ENCODE measurements at regions not wholly inside any gene's neighbourhood (a gene's known extent, or its start where the extent isn't known, plus 50 kb on each side); places are given as distances from the start of the nearest gene placed in this dataset.
"Not testable (repeated sequence)": the region's sequence is repeated elsewhere in the genome, so short reads cannot be mapped to it uniquely, and the experiment has no call there.

GRCh38 chr17:83201206-83202001 lies 122.0 kb downstream of the METRNL start:
- Mint-ChIP-seq H3K9me3 (no peaks in the 10 kb centered on the region), H3K27me3 (no peaks in the 10 kb centered on the region), H3K36me3 (ENCODE audit: low read depth) (no peaks in the 10 kb centered on the region), H3K27ac (peak overlapping the region; percentile 94), H3K4me1 (peaks cover 42% of the 10 kb centered on the region), H3K4me3 (no peak overlapping the region)
- peak; percentile 4 for DNase-seq
- CTCF ChIA-PET: interaction anchor here (0.5 to 4.4 kb wide), 5 partner anchors 60 to 532 kb away, joined by 3 to 14 read pairs (median 3); no protein-coding TSS in a partner anchor
- POLR2A ChIA-PET: no interaction called here

- peaks cover 42% of the 10 kb centered on the region for H3K4me1 Mint-ChIP-seq
- no peaks in the 10 kb centered on the region for H3K27me3 Mint-ChIP-seq
- ChIA-PET CTCF (interaction anchor here (1.0 to 4.4 kb wide), 6 partner anchors 118 to 533 kb away, joined by 3 to 14 read pairs (median 3); no protein-coding TSS in a partner anchor), POLR2A (no interaction called here)
- peak; percentile 5 for DNase-seq
- H3K27ac Mint-ChIP-seq: no peak overlapping the region
- no peaks in the 10 kb centered on the region for H3K36me3 Mint-ChIP-seq (ENCODE audit: low read depth)
- H3K4me3 Mint-ChIP-seq: no peak overlapping the region
- no peaks in the 10 kb centered on the region for H3K9me3 Mint-ChIP-seq
These were observed 122.9 kb downstream of the METRNL start for GRCh38 chr17:83202002-83203000.

- no peak overlapping the region for H3K4me3 Mint-ChIP-seq
- H3K4me1 Mint-ChIP-seq: peaks cover 38% of the 10 kb centered on the region
- ChIA-PET CTCF (interaction anchor here (1.0 to 4.4 kb wide), 7 partner anchors 119 to 534 kb away, joined by 3 to 14 read pairs (median 3); no protein-coding TSS in a partner anchor), POLR2A (no interaction called here)
- no peaks in the 10 kb centered on the region for H3K9me3 Mint-ChIP-seq
- H3K27me3 Mint-ChIP-seq: no peaks in the 10 kb centered on the region
- H3K36me3 Mint-ChIP-seq (ENCODE audit: low read depth): no peaks in the 10 kb centered on the region
- peak; percentile 2 for DNase-seq
- peak overlapping the region; percentile 66 for H3K27ac Mint-ChIP-seq
These were observed 123.7 kb downstream of the METRNL start for GRCh38 chr17:83203073-83203471.

GRCh38 chr17:83203472-83204221 lies 124.2 kb downstream of the METRNL start:
- peak; percentile 5 for DNase-seq
- POLR2A ChIA-PET: no interaction called here
- Mint-ChIP-seq H3K4me3 (no peak overlapping the region), H3K4me1 (peaks cover 34% of the 10 kb centered on the region), H3K27ac (peak overlapping the region; percentile 2), H3K27me3 (no peaks in the 10 kb centered on the region), H3K36me3 (ENCODE audit: low read depth) (no peaks in the 10 kb centered on the region), H3K9me3 (no peaks in the 10 kb centered on the region)
- CTCF ChIA-PET: interaction anchor here (1.2 to 1.4 kb wide), 2 partner anchors 168 to 422 kb away, joined by 4 read pairs; no protein-coding TSS in a partner anchor

GRCh38 chr17:83204230-83204725 lies 124.9 kb downstream of the METRNL start:
- no peaks in the 10 kb centered on the region for H3K27me3 Mint-ChIP-seq
- ChIA-PET POLR2A (no interaction called here), CTCF (interaction anchor here (1.2 kb wide), 1 partner anchor 422 kb away, joined by 4 read pairs; no protein-coding TSS in a partner anchor)
- peak; percentile 6 for DNase-seq
- H3K36me3 Mint-ChIP-seq (ENCODE audit: low read depth): no peaks in the 10 kb centered on the region
- H3K4me1 Mint-ChIP-seq: peaks cover 29% of the 10 kb centered on the region
- no peaks in the 10 kb centered on the region for H3K9me3 Mint-ChIP-seq
- H3K4me3 Mint-ChIP-seq: no peak overlapping the region
- H3K27ac Mint-ChIP-seq: peak overlapping the region; percentile 2

GRCh38 chr17:83204736-83205386 lies 125.5 kb downstream of the METRNL start:
- H3K4me3 Mint-ChIP-seq; H3K36me3 Mint-ChIP-seq (ENCODE audit: low read depth); POLR2A ChIA-PET; H3K9me3 Mint-ChIP-seq; H3K27me3 Mint-ChIP-seq; H3K27ac Mint-ChIP-seq: not testable (repeated sequence)
- CTCF ChIA-PET: interaction anchor here (0.7 kb wide), 1 partner anchor 277 kb away, joined by 3 read pairs; no protein-coding TSS in a partner anchor
- peaks cover 24% of the 10 kb centered on the region for H3K4me1 Mint-ChIP-seq
- peak; percentile 1 for DNase-seq

- H3K4me3 Mint-ChIP-seq; H3K9me3 Mint-ChIP-seq; H3K36me3 Mint-ChIP-seq (ENCODE audit: low read depth); H3K27ac Mint-ChIP-seq; POLR2A ChIA-PET; H3K27me3 Mint-ChIP-seq: not testable (repeated sequence)
- CTCF ChIA-PET: interaction anchor here (0.6 to 1.7 kb wide), 9 partner anchors 107 to 537 kb away, joined by 3 to 7 read pairs (median 3); no protein-coding TSS in a partner anchor
- DNase-seq: peak; percentile 46
- peaks cover 17% of the 10 kb centered on the region for H3K4me1 Mint-ChIP-seq
These were observed 126.1 kb downstream of the METRNL start for GRCh38 chr17:83205387-83206035.

- H3K9me3 Mint-ChIP-seq; H3K27ac Mint-ChIP-seq; DNase-seq; H3K4me3 Mint-ChIP-seq; POLR2A ChIA-PET; H3K27me3 Mint-ChIP-seq; H3K36me3 Mint-ChIP-seq (ENCODE audit: low read depth): not testable (repeated sequence)
- H3K4me1 Mint-ChIP-seq: peaks cover 12% of the 10 kb centered on the region
- CTCF ChIA-PET: interaction anchor here (0.6 to 1.7 kb wide), 8 partner anchors 107 to 538 kb away, joined by 3 to 7 read pairs (median 3); no protein-coding TSS in a partner anchor
These were observed 126.6 kb downstream of the METRNL start for GRCh38 chr17:83206036-83206394.

- H3K36me3 Mint-ChIP-seq (ENCODE audit: low read depth); H3K9me3 Mint-ChIP-seq; H3K27ac Mint-ChIP-seq; H3K27me3 Mint-ChIP-seq; H3K4me1 Mint-ChIP-seq; POLR2A ChIA-PET; H3K4me3 Mint-ChIP-seq: not testable (repeated sequence)
- CTCF ChIA-PET: interaction anchor here (1.1 to 1.7 kb wide), 3 partner anchors 363 to 429 kb away, joined by 3 to 7 read pairs (median 4); no protein-coding TSS in a partner anchor
- DNase-seq: peak; percentile 2
These were observed 127.6 kb downstream of the METRNL start for GRCh38 chr17:83206819-83207588.

- H3K9me3 Mint-ChIP-seq; POLR2A ChIA-PET; H3K4me1 Mint-ChIP-seq; H3K27ac Mint-ChIP-seq; H3K4me3 Mint-ChIP-seq; CTCF ChIA-PET; H3K27me3 Mint-ChIP-seq; H3K36me3 Mint-ChIP-seq (ENCODE audit: low read depth): not testable (repeated sequence)
- peak; percentile 5 for DNase-seq
These were observed 167.6 kb downstream of the METRNL start for GRCh38 chr17:83247001-83247400.
